GM12865 (cell line): ENCODE measurements at regions not wholly inside any gene's neighbourhood (a gene's known extent, or its start where the extent isn't known, plus 50 kb on each side); places are given as distances from the start of the nearest gene placed in this dataset.
"Not testable (repeated sequence)": the region's sequence is repeated elsewhere in the genome, so short reads cannot be mapped to it uniquely, and the experiment has no call there.

Experiments used
- DNase-seq: peaks from one replicate; pipeline ENCODE4 v3.0.0; 2010; ENCODE audit warnings: low read depth
- H3K4me3 ChIP-seq: 2 replicates; pipeline ENCODE4 v1.5.1; 2011; ENCODE audit warnings: mild to moderate bottlenecking, low read depth, low read length, control low read depth
- CTCF ChIP-seq: IDR thresholded peaks from 2 replicates; pipeline ENCODE4 v1.5.1; 2011; ENCODE audit warnings: low read length, control low read depth, low read depth, inconsistent platforms; ENCODE audit not compliant: insufficient read depth; ENCODE audit errors: missing control alignments

DNA sequence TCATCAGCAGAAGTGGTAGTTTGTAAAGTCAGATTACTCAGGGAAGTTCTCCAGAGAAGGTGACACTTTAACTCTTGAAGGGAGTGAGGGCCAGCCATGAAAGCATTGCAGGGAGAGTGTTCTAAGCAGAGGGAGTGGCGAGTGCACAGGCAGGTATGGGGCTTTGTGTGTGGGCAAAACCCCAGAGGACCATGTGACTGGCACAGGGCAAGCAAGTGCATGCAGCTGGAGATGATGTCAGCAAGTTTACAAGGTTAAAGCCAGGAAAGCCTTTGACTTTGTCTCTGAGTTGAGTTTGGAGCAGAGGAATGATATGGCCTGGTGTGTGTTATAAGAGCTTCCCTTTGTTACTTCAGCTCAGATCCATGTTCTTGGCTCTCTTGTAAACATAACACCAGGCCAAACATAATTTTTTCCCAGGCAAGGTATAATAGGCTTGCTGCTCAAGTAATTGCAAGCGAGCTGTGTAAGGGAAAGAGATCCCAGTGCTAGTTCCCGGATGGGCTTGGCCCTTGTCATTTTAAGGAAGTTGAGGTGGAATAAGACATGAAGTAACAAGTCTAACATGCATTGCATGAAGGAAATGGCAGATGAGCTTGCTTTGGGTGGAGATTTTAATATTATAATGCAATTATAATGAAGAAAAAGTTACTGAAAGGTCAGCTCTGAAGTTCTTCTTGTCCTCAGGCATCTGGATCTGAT, 341.1 kb upstream of the LRRC3B start:
- DNase-seq, result no peak
- no peak for TF ChIP-seq CTCF
- H3K4me3 ChIP-seq, result no peak overlapping the region

GRCh38 chr3:26284503-26284902, 338.1 kb upstream of the LRRC3B start:
- H3K4me3 ChIP-seq, result not testable (repeated sequence)

DNA sequence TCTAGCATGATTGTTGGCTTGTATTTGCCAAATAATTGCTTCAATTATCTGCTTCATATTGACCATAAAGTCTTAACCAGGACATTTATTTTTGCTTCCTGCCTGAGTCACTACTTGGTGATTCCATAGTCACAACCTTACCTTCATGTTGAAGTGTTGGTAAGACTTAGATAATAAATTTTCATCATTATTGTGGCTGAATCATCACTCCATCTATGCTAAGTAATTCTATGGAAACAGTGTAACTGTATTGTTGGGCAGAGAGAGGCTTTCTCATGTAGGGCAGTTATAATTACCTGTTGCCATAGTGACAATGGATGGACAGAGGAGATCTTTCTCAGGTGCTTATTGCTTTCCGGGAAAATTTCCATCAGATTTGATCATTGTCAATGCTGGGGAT, 330.7 kb upstream of the LRRC3B start:
- no peak for TF ChIP-seq CTCF
- no peak overlapping the region for H3K4me3 ChIP-seq
- no peak for DNase-seq

More at GRCh38 chr3:26284503-26284902, 338.1 kb upstream of the LRRC3B start:
- not testable (repeated sequence) for DNase-seq

DNA sequence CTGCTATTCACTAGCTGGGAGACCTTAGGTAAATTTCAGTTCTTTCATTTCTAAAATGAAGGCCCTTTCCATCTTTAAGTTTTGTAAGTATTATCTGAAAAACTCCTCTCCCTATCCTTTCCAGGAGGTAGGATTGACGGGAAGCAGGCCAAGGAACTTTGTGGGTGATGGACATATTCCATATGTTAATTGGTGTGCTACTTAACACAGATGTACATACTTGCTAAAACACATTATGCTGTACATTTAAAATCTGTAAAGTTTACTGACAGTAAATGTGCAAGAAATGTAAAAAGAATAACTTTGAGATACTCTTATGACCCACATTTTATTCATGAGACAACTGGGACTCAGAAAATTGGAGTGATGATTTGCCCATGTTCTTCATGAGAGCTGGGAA, 329.8 kb upstream of the LRRC3B start:
- H3K4me3 ChIP-seq, result no peak overlapping the region
- TF ChIP-seq CTCF, result no peak
- no peak for DNase-seq

GRCh38 chr3:26293329-26293844, 329.2 kb upstream of the LRRC3B start:
- TF ChIP-seq CTCF, result no peak
- no peak overlapping the region for H3K4me3 ChIP-seq
- DNase-seq, result no peak

GRCh38 chr3:26307192-26307591, 315.4 kb upstream of the LRRC3B start:
- H3K4me3 ChIP-seq, result no peak overlapping the region
- TF ChIP-seq CTCF, result no peak
- no peak for DNase-seq

DNA sequence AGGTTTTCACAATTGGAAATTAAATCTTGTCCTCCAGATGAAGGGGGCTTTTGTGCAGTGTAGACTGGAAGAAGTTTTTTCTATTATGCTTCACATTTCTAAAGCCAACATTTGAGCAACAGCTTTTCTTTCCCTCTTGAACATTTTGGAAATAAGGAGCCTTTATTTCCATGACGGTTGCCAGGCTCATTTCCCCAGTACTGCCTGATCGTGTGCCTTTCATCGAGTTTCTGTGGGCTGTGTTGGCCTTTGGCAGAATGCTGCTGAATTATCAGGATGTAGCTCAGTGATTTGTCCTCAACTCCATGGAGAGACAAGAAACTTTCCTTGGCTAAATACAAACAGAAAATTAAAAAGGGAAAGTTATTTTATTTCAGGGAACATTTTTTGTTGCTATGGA, 314.8 kb upstream of the LRRC3B start:
- TF ChIP-seq CTCF, result no peak
- no peak overlapping the region for H3K4me3 ChIP-seq
- DNase-seq, result no peak
